ENCODE measurements at regions not wholly inside any gene's neighbourhood (a gene's known extent, or its start where the extent isn't known, plus 50 kb on each side); places are given as distances from the start of the nearest gene placed in this dataset.

DNA sequence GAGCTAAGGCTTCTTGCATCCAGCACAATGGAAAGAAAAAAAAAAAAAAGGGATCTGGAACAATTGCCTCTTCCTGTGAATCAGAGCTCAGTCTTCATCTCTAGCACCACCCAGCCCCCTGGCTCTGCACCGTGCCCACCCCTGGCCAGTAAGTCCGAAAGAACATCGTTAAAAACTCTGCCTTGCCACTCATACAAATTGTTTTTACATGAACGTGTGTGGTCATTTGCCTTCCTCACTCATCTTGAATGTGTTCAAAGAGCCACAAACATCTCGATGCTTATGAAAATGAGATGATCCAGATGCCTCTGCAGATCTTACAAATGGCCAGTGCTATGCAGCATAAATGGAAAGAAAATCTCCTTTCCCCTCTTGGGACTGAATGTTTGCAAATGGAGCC lies 400.0 kb upstream of the PPP2R3A start:
- H3K9me3 ChIP-seq (replicated peaks in 1 of 2; ENCODE audit: control insufficient read depth in 1 of 2, insufficient read depth in 1 of 2, low read length in 2 of 2): peaks cover 7 to 14% of the 10 kb centered on the region in 2 donors
- no peak overlapping the region for H3K4me2 ChIP-seq (replicated peaks; ENCODE audit: extremely low read depth, low read length, poor library complexity, severe bottlenecking)
- no peaks in the 10 kb centered on the region for H3K27me3 ChIP-seq (ENCODE audit: control insufficient read depth in 2 of 2, insufficient read depth in 2 of 2, low read length in 2 of 2)
- no peak overlapping the region for H3K9ac ChIP-seq (ENCODE audit: insufficient read depth, low read length, poor library complexity, severe bottlenecking)
- 67% methylated on average over 3 of the region's 5 CpGs for WGBS (ENCODE audit: insufficient coverage)
- intact Hi-C loops (cut with micrococcal nuclease): no loop called here
- Mint-ChIP-seq H3K4me3 (no peak overlapping the region), H3K27ac (no peak overlapping the region), H3K36me3 (no peaks in the 10 kb centered on the region), H3K9me3 (peaks cover 5 to 15% (median 12%) of the 10 kb centered on the region in 7 donors), H3K4me1 (no peaks in the 10 kb centered on the region), H3K27me3 (ENCODE audit: low read depth in 3 of 3) (peaks cover 0 to 3% (median 1%) of the 10 kb centered on the region in 3 donors)
- no peaks in the 10 kb centered on the region for H3K36me3 ChIP-seq (replicated peaks in 1 of 2; ENCODE audit: control insufficient read depth in 1 of 2, insufficient read depth in 2 of 2, low read length in 2 of 2)
- no peak overlapping the region for H3K4me3 ChIP-seq (replicated peaks in 1 of 3; ENCODE audit: low read depth in 2 of 3, low read length in 3 of 3)
- H2AFZ ChIP-seq (ENCODE audit: insufficient read depth, low read depth, low read length, poor library complexity, severe bottlenecking): no peak overlapping the region
- no peaks in the 10 kb centered on the region for H3K79me2 ChIP-seq (ENCODE audit: insufficient read depth, low read length)
- H3K4me1 ChIP-seq (ENCODE audit: control insufficient read depth in 1 of 2, insufficient read depth in 2 of 2, low read length in 2 of 2): no peaks in the 10 kb centered on the region
- DNase-seq: no peak
- H4K20me1 ChIP-seq (ENCODE audit: insufficient read depth, low read length): no peaks in the 10 kb centered on the region
- H3K27ac ChIP-seq (ENCODE audit: low read depth in 1 of 2, low read length in 2 of 2): no peak overlapping the region
- TF ChIP-seq, protein P1, sequence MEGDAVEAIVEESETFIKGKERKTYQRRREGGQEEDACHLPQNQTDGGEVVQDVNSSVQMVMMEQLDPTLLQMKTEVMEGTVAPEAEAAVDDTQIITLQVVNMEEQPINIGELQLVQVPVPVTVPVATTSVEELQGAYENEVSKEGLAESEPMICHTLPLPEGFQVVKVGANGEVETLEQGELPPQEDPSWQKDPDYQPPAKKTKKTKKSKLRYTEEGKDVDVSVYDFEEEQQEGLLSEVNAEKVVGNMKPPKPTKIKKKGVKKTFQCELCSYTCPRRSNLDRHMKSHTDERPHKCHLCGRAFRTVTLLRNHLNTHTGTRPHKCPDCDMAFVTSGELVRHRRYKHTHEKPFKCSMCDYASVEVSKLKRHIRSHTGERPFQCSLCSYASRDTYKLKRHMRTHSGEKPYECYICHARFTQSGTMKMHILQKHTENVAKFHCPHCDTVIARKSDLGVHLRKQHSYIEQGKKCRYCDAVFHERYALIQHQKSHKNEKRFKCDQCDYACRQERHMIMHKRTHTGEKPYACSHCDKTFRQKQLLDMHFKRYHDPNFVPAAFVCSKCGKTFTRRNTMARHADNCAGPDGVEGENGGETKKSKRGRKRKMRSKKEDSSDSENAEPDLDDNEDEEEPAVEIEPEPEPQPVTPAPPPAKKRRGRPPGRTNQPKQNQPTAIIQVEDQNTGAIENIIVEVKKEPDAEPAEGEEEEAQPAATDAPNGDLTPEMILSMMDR (IDR thresholded peaks at IDR 0.05): no peak

DNA sequence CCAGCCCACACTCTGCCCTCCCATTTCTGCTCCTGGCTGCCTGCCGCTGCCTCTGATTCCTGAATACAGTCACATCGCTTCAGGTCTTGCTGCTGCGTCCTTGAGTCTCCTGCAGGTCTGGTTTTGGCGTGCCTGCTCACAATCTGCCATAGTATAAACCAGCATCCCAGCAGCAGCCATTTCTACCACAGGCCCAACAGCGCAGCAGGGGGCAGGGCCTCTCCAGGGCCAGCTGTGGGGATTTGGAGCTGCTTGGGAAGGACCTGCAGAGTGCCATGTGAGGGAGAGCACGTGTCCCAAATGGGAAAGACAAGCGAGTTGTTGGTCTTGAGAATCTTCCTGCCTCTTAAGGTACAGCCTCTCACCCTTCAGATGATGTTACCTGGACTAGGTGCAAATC lies 398.3 kb upstream of the PPP2R3A start:
- Histone ChIP-seq H3K9me3 (replicated peaks in 1 of 2; ENCODE audit: control insufficient read depth in 1 of 2, insufficient read depth in 1 of 2, low read length in 2 of 2) (peaks cover 7 to 19% of the 10 kb centered on the region in 2 donors), H3K27ac (ENCODE audit: low read depth in 1 of 2, low read length in 2 of 2) (no peak overlapping the region), H2AFZ (ENCODE audit: insufficient read depth, low read depth, low read length, poor library complexity, severe bottlenecking) (no peak overlapping the region), H3K9ac (ENCODE audit: insufficient read depth, low read length, poor library complexity, severe bottlenecking) (no peak overlapping the region), H3K27me3 (ENCODE audit: control insufficient read depth in 2 of 2, insufficient read depth in 2 of 2, low read length in 2 of 2) (no peaks in the 10 kb centered on the region), H4K20me1 (ENCODE audit: insufficient read depth, low read length) (no peaks in the 10 kb centered on the region), H3K36me3 (replicated peaks in 1 of 2; ENCODE audit: control insufficient read depth in 1 of 2, insufficient read depth in 2 of 2, low read length in 2 of 2) (no peaks in the 10 kb centered on the region), H3K4me3 (replicated peaks in 1 of 3; ENCODE audit: low read depth in 2 of 3, low read length in 3 of 3) (no peak overlapping the region), H3K4me2 (replicated peaks; ENCODE audit: extremely low read depth, low read length, poor library complexity, severe bottlenecking) (no peak overlapping the region), H3K79me2 (ENCODE audit: insufficient read depth, low read length) (no peaks in the 10 kb centered on the region), H3K4me1 (ENCODE audit: control insufficient read depth in 1 of 2, insufficient read depth in 2 of 2, low read length in 2 of 2) (no peaks in the 10 kb centered on the region)
- H3K36me3 Mint-ChIP-seq: no peaks in the 10 kb centered on the region
- H3K4me1 Mint-ChIP-seq: no peaks in the 10 kb centered on the region
- peaks cover 0 to 3% (median 3%) of the 10 kb centered on the region in 3 donors for H3K27me3 Mint-ChIP-seq (ENCODE audit: low read depth in 3 of 3)
- DNase-seq: no peak
- peaks cover 9 to 20% (median 13%) of the 10 kb centered on the region in 7 donors for H3K9me3 Mint-ChIP-seq
- TF ChIP-seq, protein P1 (IDR thresholded peaks at IDR 0.05): no peak
- no peak overlapping the region for H3K27ac Mint-ChIP-seq
- intact Hi-C loops (cut with micrococcal nuclease): no loop called here
- WGBS (ENCODE audit: insufficient coverage): 90% methylated on average over 3 of the region's 7 CpGs
- no peak overlapping the region for H3K4me3 Mint-ChIP-seq
